HG02885 (cell line): ENCODE measurements at regions not wholly inside any gene's neighbourhood (a gene's known extent, or its start where the extent isn't known, plus 50 kb on each side); places are given as distances from the start of the nearest gene placed in this dataset.

ENCODE experiments used
- ATAC-seq: cut with Tn5 transposase; IDR thresholded peaks from one replicate; pipeline ENCODE4 v1.9.1; 2021; ENCODE audit warnings: mild to moderate bottlenecking; ENCODE audit not compliant: unreplicated experiment, poor library complexity

- ATAC-seq, result no peak
These were observed 1270.2 kb downstream of the BRD1 start for GRCh38 chr22:48557473-48557872.

GRCh38 chr22:48556751-48557150, 1270.9 kb downstream of the BRD1 start:
- ATAC-seq, result no peak

- no peak for ATAC-seq
These were observed 1271.5 kb downstream of the BRD1 start for GRCh38 chr22:48556222-48556621.

GRCh38 chr22:48555606-48556005, 1272.1 kb downstream of the BRD1 start:
- ATAC-seq, result no peak

- ATAC-seq, result no peak
These were observed 1272.6 kb downstream of the BRD1 start for GRCh38 chr22:48554893-48555572.

GRCh38 chr22:48553694-48554308, 1273.9 kb downstream of the BRD1 start:
- ATAC-seq, result no peak

GRCh38 chr22:48553119-48553518, 1274.6 kb downstream of the BRD1 start:
- ATAC-seq, result no peak

GRCh38 chr22:48551716-48552268, 1275.9 kb downstream of the BRD1 start:
- no peak for ATAC-seq

- ATAC-seq, result no peak
These were observed 1276.6 kb downstream of the BRD1 start for GRCh38 chr22:48551061-48551460.

GRCh38 chr22:48548391-48548790, 1279.3 kb downstream of the BRD1 start:
- ATAC-seq, result no peak

- ATAC-seq, result no peak
These were observed 1279.7 kb downstream of the BRD1 start for GRCh38 chr22:48547971-48548370.

- ATAC-seq, result no peak
These were observed 1280.8 kb downstream of the BRD1 start for GRCh38 chr22:48546653-48547424.

GRCh38 chr22:48545987-48546386, 1281.7 kb downstream of the BRD1 start:
- no peak for ATAC-seq

- ATAC-seq, result no peak
These were observed 1286.1 kb downstream of the BRD1 start for GRCh38 chr22:48541401-48542098.

GRCh38 chr22:48539261-48539660, 1288.4 kb downstream of the BRD1 start:
- no peak for ATAC-seq

GRCh38 chr22:48538291-48538820, 1289.3 kb downstream of the BRD1 start:
- ATAC-seq, result no peak

- ATAC-seq, result no peak
These were observed 1290.4 kb downstream of the BRD1 start for GRCh38 chr22:48537343-48537680.

- ATAC-seq, result no peak
These were observed 1290.9 kb downstream of the BRD1 start for GRCh38 chr22:48536541-48537342.

- no peak for ATAC-seq
These were observed 1291.7 kb downstream of the BRD1 start for GRCh38 chr22:48535868-48536540.
